Mucosa of stomach (tissue), 1 donor: ENCODE measurements at regions not wholly inside any gene's neighbourhood (a gene's known extent, or its start where the extent isn't known, plus 50 kb on each side); places are given as distances from the start of the nearest gene placed in this dataset.

ENCODE experiments used
- H3K27me3 ChIP-seq: one replicate; pipeline ENCODE4 v1.7.0; 2013; ENCODE audit warnings: mild to moderate bottlenecking, low read length; ENCODE audit not compliant: control insufficient read depth, insufficient read depth
- H3K36me3 ChIP-seq: one replicate; pipeline ENCODE4 v1.7.0; 2013; ENCODE audit warnings: low read length; ENCODE audit not compliant: control insufficient read depth, insufficient read depth
- H3K4me1 ChIP-seq: one replicate; pipeline ENCODE4 v1.7.0; 2013; ENCODE audit warnings: mild to moderate bottlenecking, low read length; ENCODE audit not compliant: control insufficient read depth, insufficient read depth
- H3K4me3 ChIP-seq: one replicate; pipeline ENCODE4 v1.7.0; 2013; ENCODE audit warnings: low read length
- H3K9ac ChIP-seq: one replicate; pipeline ENCODE4 v1.7.0; 2013; ENCODE audit warnings: mild to moderate bottlenecking, low read length, moderate library complexity
- H3K9me3 ChIP-seq: one replicate; pipeline ENCODE4 v1.7.0; 2013; ENCODE audit warnings: mild to moderate bottlenecking, low read length, moderate library complexity; ENCODE audit not compliant: control insufficient read depth
- donor health status: Pancreatic carcinoma.

DNA sequence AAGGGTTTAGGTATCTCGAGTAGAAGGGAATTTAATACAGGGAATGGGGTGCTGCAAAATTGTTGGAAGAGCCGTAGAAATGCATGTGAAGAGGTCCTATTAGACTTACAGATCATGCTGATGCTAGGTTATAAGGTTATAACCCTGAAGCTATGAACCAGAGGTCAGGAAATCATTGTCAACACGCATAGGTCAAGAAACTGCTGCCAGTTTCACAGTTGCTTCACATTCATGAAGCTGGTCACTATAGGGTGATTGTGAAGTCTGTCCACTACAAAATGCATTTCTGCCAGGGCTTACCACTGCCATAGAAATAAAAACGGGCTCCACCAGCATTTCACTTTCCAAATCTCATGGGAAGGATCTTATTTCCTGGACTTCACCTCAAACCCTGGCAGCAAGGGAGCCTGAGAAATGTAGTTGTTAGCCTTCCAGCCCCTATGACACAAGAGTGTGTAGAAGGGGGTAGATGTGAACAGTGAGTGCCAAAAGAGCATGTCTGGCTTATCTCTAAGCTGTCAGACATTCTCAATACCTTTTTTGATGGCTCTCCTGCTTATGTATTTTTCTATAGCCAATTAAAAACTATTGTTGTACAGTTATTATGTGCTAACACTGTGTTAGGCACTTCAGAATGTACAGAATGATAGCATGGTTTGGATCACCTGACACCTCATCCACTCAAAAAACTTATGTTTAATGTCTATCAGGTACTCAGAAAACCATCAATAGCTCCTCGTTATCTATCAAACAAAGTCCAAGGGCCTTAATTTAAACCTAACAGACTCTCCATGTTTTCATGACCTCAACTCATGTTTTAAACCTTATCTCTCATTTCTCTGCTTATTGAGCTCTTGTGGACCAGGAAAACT is 148.3 kb upstream of the TSC22D2 start:
- no peaks in the 10 kb centered on the region for H3K36me3 ChIP-seq
- no peaks in the 10 kb centered on the region for H3K9me3 ChIP-seq
- H3K4me1 ChIP-seq: peaks cover 9% of the 10 kb centered on the region
- H3K9ac ChIP-seq: no peak overlapping the region
- H3K27me3 ChIP-seq: no peaks in the 10 kb centered on the region
- H3K4me3 ChIP-seq: no peak overlapping the region

GRCh38 chr3:150256782-150257181 is 151.3 kb upstream of the TSC22D2 start:
- H3K9ac ChIP-seq: no peak overlapping the region
- no peaks in the 10 kb centered on the region for H3K36me3 ChIP-seq
- H3K4me1 ChIP-seq: peaks cover 29% of the 10 kb centered on the region
- no peaks in the 10 kb centered on the region for H3K27me3 ChIP-seq
- H3K4me3 ChIP-seq: no peak overlapping the region
- no peaks in the 10 kb centered on the region for H3K9me3 ChIP-seq

DNA sequence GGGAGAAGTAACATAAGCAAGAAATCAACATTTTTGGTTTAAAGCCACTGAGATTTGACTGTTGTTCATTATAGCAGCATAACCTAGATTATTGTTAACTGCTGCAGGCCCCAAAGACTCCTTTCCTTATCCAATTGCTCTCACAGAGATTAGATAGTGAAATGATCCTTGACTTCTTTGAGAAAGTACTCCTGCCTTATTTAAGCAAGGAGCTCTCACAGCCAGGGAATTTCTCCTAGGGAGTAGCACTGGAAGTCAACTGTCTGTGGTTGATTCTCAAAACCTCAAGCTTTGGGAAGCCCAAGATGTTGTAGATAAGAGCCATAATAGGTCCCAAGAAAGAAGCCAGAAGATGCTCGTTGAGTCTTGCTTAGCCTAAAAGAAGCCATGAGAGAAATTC is 151.8 kb upstream of the TSC22D2 start:
- H3K9ac ChIP-seq: no peak overlapping the region
- no peaks in the 10 kb centered on the region for H3K9me3 ChIP-seq
- peaks cover 33% of the 10 kb centered on the region for H3K4me1 ChIP-seq
- H3K27me3 ChIP-seq: no peaks in the 10 kb centered on the region
- H3K36me3 ChIP-seq: no peaks in the 10 kb centered on the region
- H3K4me3 ChIP-seq: no peak overlapping the region

- Histone ChIP-seq H3K9ac (no peak overlapping the region), H3K36me3 (no peaks in the 10 kb centered on the region), H3K4me1 (peaks cover 35% of the 10 kb centered on the region), H3K27me3 (no peaks in the 10 kb centered on the region), H3K9me3 (no peaks in the 10 kb centered on the region), H3K4me3 (no peak overlapping the region)
Measured at GRCh38 chr3:150255826-150256225, 152.3 kb upstream of the TSC22D2 start.

- peaks cover 35% of the 10 kb centered on the region for H3K4me1 ChIP-seq
Measured at GRCh38 chr3:150255413-150255812, 152.7 kb upstream of the TSC22D2 start.

GRCh38 chr3:150254309-150254708 is 153.8 kb upstream of the TSC22D2 start:
- Histone ChIP-seq H3K4me3 (no peak overlapping the region), H3K9me3 (no peaks in the 10 kb centered on the region), H3K27me3 (no peaks in the 10 kb centered on the region), H3K9ac (no peak overlapping the region), H3K4me1 (peaks cover 39% of the 10 kb centered on the region), H3K36me3 (no peaks in the 10 kb centered on the region)

More at GRCh38 chr3:150255413-150255812, 152.7 kb upstream of the TSC22D2 start:
- no peaks in the 10 kb centered on the region for H3K36me3 ChIP-seq
- no peak overlapping the region for H3K9ac ChIP-seq
- no peaks in the 10 kb centered on the region for H3K27me3 ChIP-seq
- no peaks in the 10 kb centered on the region for H3K9me3 ChIP-seq
- no peak overlapping the region for H3K4me3 ChIP-seq

- Histone ChIP-seq H3K36me3 (no peaks in the 10 kb centered on the region), H3K27me3 (no peaks in the 10 kb centered on the region), H3K9ac (no peak overlapping the region), H3K4me1 (peaks cover 39% of the 10 kb centered on the region), H3K4me3 (no peak overlapping the region), H3K9me3 (no peaks in the 10 kb centered on the region)
Measured at GRCh38 chr3:150253622-150254021, 154.5 kb upstream of the TSC22D2 start.

DNA sequence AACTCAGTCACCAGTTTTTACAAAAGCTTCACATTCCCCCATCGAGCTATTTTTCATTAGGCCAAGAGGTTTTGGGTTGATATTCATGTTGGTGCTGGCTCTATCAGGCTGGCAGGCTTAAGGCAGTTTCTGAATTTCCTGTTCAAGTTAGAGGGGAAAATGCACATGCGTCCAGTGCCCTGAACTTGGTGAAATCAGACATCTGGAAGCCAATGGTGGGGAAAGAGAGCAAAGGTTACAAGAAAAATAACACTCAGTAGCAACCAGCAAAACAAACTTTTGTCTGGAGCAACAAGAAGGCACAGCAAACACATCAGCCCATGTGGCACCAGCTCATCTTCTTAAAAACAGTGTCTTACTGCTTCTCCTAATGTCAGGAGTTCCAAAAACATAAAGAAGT is 155.6 kb upstream of the TSC22D2 start:
- Histone ChIP-seq H3K9ac (no peak overlapping the region), H3K27me3 (no peaks in the 10 kb centered on the region), H3K36me3 (no peaks in the 10 kb centered on the region), H3K9me3 (no peaks in the 10 kb centered on the region), H3K4me1 (peaks cover 39% of the 10 kb centered on the region), H3K4me3 (no peak overlapping the region)

- Histone ChIP-seq H3K4me1 (peaks cover 39% of the 10 kb centered on the region), H3K36me3 (no peaks in the 10 kb centered on the region), H3K4me3 (no peak overlapping the region), H3K9ac (no peak overlapping the region), H3K27me3 (no peaks in the 10 kb centered on the region), H3K9me3 (no peaks in the 10 kb centered on the region)
Measured at GRCh38 chr3:150251187-150252062, 156.7 kb upstream of the TSC22D2 start.

GRCh38 chr3:150249779-150250470 is 158.2 kb upstream of the TSC22D2 start:
- H3K9ac ChIP-seq: no peak overlapping the region
- H3K4me1 ChIP-seq: peaks cover 30% of the 10 kb centered on the region
- no peak overlapping the region for H3K4me3 ChIP-seq
- no peaks in the 10 kb centered on the region for H3K9me3 ChIP-seq
- H3K27me3 ChIP-seq: no peaks in the 10 kb centered on the region
- H3K36me3 ChIP-seq: no peaks in the 10 kb centered on the region

GRCh38 chr3:150248888-150249681 is 159.0 kb upstream of the TSC22D2 start:
- H3K9me3 ChIP-seq: no peaks in the 10 kb centered on the region
- H3K27me3 ChIP-seq: no peaks in the 10 kb centered on the region
- H3K4me1 ChIP-seq: peaks cover 26% of the 10 kb centered on the region
- H3K36me3 ChIP-seq: no peaks in the 10 kb centered on the region
- H3K9ac ChIP-seq: no peak overlapping the region
- no peak overlapping the region for H3K4me3 ChIP-seq
